Right hindlimb (tissue), 1 donor: ENCODE measurements at regions not wholly inside any gene's neighbourhood (a gene's known extent, or its start where the extent isn't known, plus 50 kb on each side); places are given as distances from the start of the nearest gene placed in this dataset.

Experiments used
- DNase-seq: peaks from one replicate; pipeline ENCODE4 v3.0.0-alpha.2; 2018

GRCh38 chr10:128994598-128995143 lies 472.4 kb upstream of the MGMT start:
- no peak for DNase-seq

GRCh38 chr10:128995676-128996075 lies 471.4 kb upstream of the MGMT start:
- DNase-seq: no peak

- DNase-seq: no peak
Observed at GRCh38 chr10:128996092-128996491, 470.9 kb upstream of the MGMT start.

- DNase-seq: no peak
Observed at GRCh38 chr10:128998101-128998805, 468.8 kb upstream of the MGMT start.

GRCh38 chr10:129004398-129004797 lies 462.6 kb upstream of the MGMT start:
- no peak for DNase-seq

- no peak for DNase-seq
Observed at GRCh38 chr10:129005080-129005479, 462.0 kb upstream of the MGMT start.

- no peak for DNase-seq
Observed at GRCh38 chr10:129005804-129006203, 461.2 kb upstream of the MGMT start.

GRCh38 chr10:129018511-129018910 lies 448.5 kb upstream of the MGMT start:
- DNase-seq: no peak

GRCh38 chr10:129020651-129021330 lies 446.2 kb upstream of the MGMT start:
- DNase-seq: no peak

GRCh38 chr10:129021594-129022304 lies 445.3 kb upstream of the MGMT start:
- DNase-seq: peak; percentile 85

- peak; percentile 92 for DNase-seq
Observed at GRCh38 chr10:129023082-129023481, 444.0 kb upstream of the MGMT start.

GRCh38 chr10:129024046-129024445 lies 443.0 kb upstream of the MGMT start:
- no peak for DNase-seq

GRCh38 chr10:129025787-129026186 lies 441.3 kb upstream of the MGMT start:
- DNase-seq: no peak

- DNase-seq: no peak
Observed at GRCh38 chr10:129027906-129028305, 439.1 kb upstream of the MGMT start.

- no peak for DNase-seq
Observed at GRCh38 chr10:129028451-129028850, 438.6 kb upstream of the MGMT start.

- DNase-seq: peak; percentile 62
Observed at GRCh38 chr10:129029051-129029450, 438.0 kb upstream of the MGMT start.

GRCh38 chr10:129029851-129030602 lies 437.0 kb upstream of the MGMT start:
- DNase-seq: no peak

- DNase-seq: no peak
Observed at GRCh38 chr10:129030603-129030895, 436.5 kb upstream of the MGMT start.

- peak; percentile 90 for DNase-seq
Observed at GRCh38 chr10:129030996-129031843, 435.8 kb upstream of the MGMT start.

GRCh38 chr10:129031844-129032150 lies 435.2 kb upstream of the MGMT start:
- DNase-seq: no peak

- no peak for DNase-seq
Observed at GRCh38 chr10:129032372-129033313, 434.4 kb upstream of the MGMT start.
